ENCODE measurements at regions not wholly inside any gene's neighbourhood (a gene's known extent, or its start where the extent isn't known, plus 50 kb on each side); places are given as distances from the start of the nearest gene placed in this dataset.

GRCh38 chr11:122313581-122313980, 197.6 kb upstream of the BLID start:
- Histone ChIP-seq H3K27me3 (no peaks in the 10 kb centered on the region), H3K36me3 (no peaks in the 10 kb centered on the region), H3K4me1 (no peaks in the 10 kb centered on the region), H3K9me3 (no peaks in the 10 kb centered on the region), H3K4me3 (ENCODE audit: low read depth, low read length) (no peak overlapping the region)
- no peak for DNase-seq
- TF ChIP-seq CTCF (IDR thresholded peaks at IDR 0.05; ENCODE audit: low read depth, low read length), result no peak

GRCh38 chr11:122311216-122311755, 195.3 kb upstream of the BLID start:
- Histone ChIP-seq H3K9me3 (no peaks in the 10 kb centered on the region), H3K4me1 (no peaks in the 10 kb centered on the region), H3K4me3 (ENCODE audit: low read depth, low read length) (no peak overlapping the region), H3K27me3 (no peaks in the 10 kb centered on the region), H3K36me3 (no peaks in the 10 kb centered on the region)
- DNase-seq, result no peak
- TF ChIP-seq CTCF (IDR thresholded peaks at IDR 0.05; ENCODE audit: low read depth, low read length), result no peak

- DNase-seq, result no peak
- H3K27me3 ChIP-seq, result no peaks in the 10 kb centered on the region
- H3K9me3 ChIP-seq, result no peaks in the 10 kb centered on the region
- no peak for TF ChIP-seq CTCF (IDR thresholded peaks at IDR 0.05; ENCODE audit: low read depth, low read length)
- H3K4me3 ChIP-seq (ENCODE audit: low read depth, low read length), result no peak overlapping the region
- no peaks in the 10 kb centered on the region for H3K4me1 ChIP-seq
- H3K36me3 ChIP-seq, result no peaks in the 10 kb centered on the region
These were observed 194.8 kb upstream of the BLID start for GRCh38 chr11:122310766-122311165.

GRCh38 chr11:122309262-122309925, 193.4 kb upstream of the BLID start:
- no peaks in the 10 kb centered on the region for H3K9me3 ChIP-seq
- H3K27me3 ChIP-seq, result no peaks in the 10 kb centered on the region
- no peak overlapping the region for H3K4me3 ChIP-seq (ENCODE audit: low read depth, low read length)
- no peak for TF ChIP-seq CTCF (IDR thresholded peaks at IDR 0.05; ENCODE audit: low read depth, low read length)
- no peaks in the 10 kb centered on the region for H3K4me1 ChIP-seq
- DNase-seq, result no peak
- no peaks in the 10 kb centered on the region for H3K36me3 ChIP-seq

GRCh38 chr11:122308226-122308625, 192.2 kb upstream of the BLID start:
- DNase-seq, result no peak
- no peaks in the 10 kb centered on the region for H3K9me3 ChIP-seq
- TF ChIP-seq CTCF (IDR thresholded peaks at IDR 0.05; ENCODE audit: low read depth, low read length), result no peak
- H3K27me3 ChIP-seq, result no peaks in the 10 kb centered on the region
- no peak overlapping the region for H3K4me3 ChIP-seq (ENCODE audit: low read depth, low read length)
- H3K4me1 ChIP-seq, result no peaks in the 10 kb centered on the region
- H3K36me3 ChIP-seq, result no peaks in the 10 kb centered on the region

- Histone ChIP-seq H3K4me1 (no peaks in the 10 kb centered on the region), H3K4me3 (ENCODE audit: low read depth, low read length) (no peak overlapping the region), H3K9me3 (no peaks in the 10 kb centered on the region), H3K36me3 (no peaks in the 10 kb centered on the region), H3K27me3 (no peaks in the 10 kb centered on the region)
- TF ChIP-seq CTCF (IDR thresholded peaks at IDR 0.05; ENCODE audit: low read depth, low read length), result no peak
- DNase-seq, result no peak
These were observed 191.5 kb upstream of the BLID start for GRCh38 chr11:122307476-122308035.
